NCI-H82 (cell line): ENCODE measurements at regions not wholly inside any gene's neighbourhood (a gene's known extent, or its start where the extent isn't known, plus 50 kb on each side); places are given as distances from the start of the nearest gene placed in this dataset.

ENCODE experiments used
- DNase-seq: peaks from one replicate; lab custom pipeline; 2025; lab: John Stamatoyannopoulos, UW

- DNase-seq, result no peak
These were observed 214.0 kb downstream of the ZC3H11B start for GRCh38 chr1:219398815-219399396.

DNA sequence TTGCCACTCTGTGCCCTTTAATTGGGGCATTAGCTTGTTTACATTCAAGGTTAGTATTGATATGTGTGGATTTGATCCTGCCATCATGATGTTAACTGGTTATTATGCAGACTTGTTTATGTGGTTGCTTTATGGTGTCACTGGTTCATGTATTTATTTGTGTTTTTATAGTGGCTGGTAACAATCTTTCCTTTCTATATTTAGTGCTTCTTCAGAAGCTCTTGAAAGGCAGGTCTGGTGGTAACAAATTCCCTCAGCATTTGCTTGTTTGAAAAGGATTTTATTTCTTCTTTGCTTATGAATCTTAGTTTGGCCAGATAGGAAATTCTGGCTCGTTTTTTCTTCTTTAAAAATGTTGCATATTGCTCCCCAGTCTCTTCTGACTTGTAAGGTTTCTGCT lies 215.4 kb downstream of the ZC3H11B start:
- no peak for DNase-seq

DNA sequence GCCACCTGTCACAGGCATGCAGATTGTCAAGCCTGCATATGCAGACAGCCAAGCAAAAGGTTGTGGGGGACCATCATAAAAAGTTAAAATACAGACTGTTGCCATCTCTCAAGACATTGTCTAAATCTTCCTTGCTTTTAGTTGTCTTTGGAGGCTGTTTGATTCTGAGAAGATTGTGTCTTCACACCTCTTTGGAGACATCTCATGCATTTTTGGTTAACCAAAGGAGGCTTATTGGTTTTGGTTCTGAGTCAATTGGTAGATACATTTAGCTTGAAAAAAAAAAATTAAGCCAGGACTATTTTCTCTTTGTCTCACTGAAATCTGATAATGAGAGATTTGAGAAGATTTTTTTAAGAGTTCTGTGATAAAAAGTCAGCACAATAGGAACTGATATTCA lies 217.6 kb downstream of the LYPLAL1 start:
- DNase-seq, result no peak

DNA sequence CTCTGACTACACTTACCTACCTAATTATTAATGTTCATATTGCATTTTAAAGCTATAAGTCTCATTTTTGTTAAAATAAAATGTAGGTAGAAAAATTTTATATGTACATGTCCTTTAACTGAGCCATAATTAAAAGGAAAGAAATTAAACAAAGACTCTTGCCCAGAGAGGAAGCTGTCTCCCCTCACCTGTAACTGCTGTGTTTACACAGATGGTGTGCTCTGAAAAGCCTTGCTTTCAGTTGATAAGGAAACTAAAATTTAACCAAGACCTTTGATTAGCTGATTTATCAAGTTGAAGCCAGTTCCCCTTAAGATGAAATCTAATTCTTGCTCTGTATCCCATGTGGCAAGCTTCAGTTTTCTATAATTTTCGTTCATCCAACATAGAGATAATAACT lies 213.5 kb downstream of the LYPLAL1 start:
- DNase-seq, result no peak

DNA sequence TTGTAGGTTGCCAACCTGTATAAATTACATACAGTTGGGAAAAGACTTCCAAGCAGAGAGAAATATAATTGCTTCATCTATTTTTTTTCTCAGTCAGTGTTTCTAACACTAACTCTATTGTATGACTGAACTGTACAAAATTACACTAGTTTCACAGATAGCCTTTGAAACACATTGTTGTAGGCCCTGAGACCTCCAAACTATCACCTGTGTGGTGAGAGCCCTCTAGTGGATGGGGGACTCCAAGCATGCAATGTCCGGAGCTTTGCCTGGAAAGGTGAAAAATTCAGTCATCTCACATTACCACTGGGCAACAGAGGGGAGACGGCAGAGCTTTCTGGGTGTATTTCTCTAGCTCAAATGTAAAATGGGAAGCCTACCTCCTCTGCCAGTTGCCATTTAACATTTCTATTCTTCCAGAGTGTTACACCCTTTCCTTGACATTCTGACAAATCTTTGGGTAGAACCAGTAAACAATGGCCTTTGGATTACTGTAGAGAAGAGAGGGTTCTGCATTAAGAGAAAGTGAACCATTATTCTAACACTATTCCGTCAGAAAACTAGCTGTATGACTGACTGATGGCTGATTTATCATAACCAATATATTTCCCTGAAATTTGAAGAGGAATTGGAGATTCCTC lies 212.2 kb downstream of the LYPLAL1 start:
- peak; percentile 82 for DNase-seq

DNA sequence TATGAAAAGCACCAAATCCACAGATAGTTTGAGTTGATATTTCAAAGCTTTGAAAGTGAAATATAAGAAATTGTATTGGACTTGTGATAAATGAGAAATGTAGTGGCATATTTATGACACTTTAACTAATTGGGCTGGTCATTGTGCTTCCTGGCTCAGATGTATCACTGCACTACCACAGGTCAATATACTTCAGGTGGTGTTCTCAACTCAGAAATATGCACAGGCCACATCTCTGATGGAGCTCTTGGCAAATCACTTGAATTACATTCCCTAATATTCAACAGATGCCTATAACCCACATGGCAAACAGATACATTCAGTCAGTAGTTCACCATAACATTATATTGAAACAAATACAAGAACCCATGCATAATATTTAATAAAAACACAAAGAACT lies 209.6 kb downstream of the LYPLAL1 start:
- no peak for DNase-seq

GRCh38 chr1:219381396-219381795 lies 207.7 kb downstream of the LYPLAL1 start:
- DNase-seq, result no peak

DNA sequence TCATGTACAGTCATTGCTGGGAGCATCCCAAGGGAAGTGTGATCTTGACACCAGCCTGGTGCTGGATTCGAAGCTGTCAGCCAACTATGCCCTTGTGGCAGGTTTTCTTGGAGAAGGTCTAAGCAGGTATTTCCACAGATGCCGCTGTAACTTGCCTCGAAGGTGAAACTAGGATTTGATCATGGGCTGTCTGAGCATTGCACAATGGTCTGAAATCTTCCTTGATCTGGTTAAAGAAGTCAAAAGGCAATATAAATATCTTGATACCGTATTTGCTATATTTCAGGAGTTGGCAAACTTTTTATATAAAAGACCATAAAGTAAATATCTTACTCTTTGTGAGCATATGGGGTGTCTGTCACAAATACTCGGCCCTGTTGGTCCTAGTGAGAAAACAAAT lies 206.8 kb downstream of the LYPLAL1 start:
- DNase-seq, result no peak

DNA sequence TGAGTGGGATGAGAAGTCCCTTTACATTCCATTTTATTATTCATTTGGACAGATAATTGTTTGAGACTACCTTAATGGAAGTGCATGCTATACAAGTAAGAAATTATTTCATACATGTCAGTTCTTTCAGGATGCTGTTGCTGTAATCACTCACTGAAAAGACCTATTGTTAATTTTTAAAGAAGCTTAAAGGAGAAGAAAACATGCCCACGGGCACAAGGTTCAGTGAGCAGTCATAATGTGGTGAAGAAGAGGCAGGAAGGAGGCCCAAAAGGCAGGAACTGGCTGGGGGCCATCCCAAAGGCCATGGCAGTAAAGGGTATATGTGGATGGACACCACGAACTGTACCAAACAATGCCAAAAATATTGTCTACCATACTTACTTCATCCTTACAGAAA lies 206.0 kb downstream of the LYPLAL1 start:
- no peak for DNase-seq

DNA sequence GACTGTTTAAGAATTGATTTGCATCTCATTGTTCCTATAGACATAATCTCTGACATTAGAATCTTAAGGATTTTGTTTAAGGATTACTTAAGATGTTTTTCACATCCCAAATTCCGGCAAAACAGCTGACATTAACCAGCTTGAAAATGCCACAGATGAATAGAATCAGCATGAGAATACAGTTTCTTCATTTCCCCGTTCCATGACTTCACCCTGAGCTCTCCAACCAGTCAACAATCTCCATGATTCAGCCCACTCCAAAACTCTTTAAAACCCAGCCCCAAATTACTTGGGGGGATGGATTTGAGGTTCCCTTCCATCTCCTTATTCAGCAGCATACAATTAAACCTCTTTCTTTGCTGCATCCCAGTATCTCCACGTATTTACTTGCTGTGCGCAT lies 201.0 kb downstream of the LYPLAL1 start:
- DNase-seq, result no peak

GRCh38 chr1:219374046-219374566 lies 200.4 kb downstream of the LYPLAL1 start:
- DNase-seq, result no peak

GRCh38 chr1:219373616-219373935 lies 199.9 kb downstream of the LYPLAL1 start:
- DNase-seq, result no peak

DNA sequence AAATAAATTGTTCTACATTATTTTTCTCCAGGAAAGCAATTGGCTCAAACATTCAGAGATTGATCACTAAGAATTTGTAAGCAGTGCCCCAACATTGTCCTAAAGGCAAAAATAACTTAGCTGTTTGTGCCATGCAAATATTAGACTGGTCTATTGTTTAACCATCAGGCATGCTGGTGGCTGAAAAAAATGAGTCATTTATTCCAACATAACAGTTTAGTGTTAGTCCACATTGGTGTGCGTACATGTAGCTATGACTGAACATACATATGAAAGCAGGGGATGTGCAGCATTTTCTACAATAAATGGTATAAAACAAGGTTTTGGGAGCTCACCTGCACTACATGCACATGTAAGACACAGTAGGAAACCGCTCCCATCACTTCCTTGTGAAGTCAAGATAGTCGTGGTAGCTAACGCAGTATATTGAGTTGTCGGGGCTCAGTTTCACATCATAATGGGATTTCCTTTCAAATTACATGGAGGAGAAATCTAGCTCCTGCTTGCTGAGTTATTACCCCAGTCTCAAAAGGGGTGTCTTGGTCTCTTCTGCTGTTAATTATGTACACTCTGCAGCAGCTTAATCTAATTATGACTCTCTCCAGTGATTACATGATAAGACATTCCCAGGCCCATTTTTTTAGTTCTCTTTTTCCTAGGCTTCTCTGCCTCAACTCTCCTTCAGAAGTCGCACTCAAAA lies 199.4 kb downstream of the LYPLAL1 start:
- peak; percentile 65 for DNase-seq

DNA sequence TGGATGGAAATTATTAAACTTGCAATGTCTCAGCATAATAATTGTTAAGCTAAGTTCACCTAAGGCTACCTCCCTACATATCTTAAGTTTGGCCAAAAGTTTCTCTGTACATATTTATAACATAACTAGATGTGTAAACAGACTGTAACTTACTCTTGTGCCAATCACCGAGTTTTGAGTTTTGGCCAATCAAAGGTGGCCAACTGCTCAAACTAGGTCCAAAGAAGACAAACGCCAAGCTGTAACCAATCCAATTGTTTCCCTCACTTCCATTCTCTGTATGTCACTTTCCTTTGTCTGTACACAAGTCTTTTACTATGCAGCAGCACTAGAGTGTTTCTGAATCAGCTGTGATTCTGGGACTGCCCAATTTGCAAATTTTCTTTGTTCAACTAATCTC lies 197.8 kb downstream of the LYPLAL1 start:
- no peak for DNase-seq

- peak; percentile 19 for DNase-seq
These were observed 193.8 kb downstream of the LYPLAL1 start for GRCh38 chr1:219367496-219367895.

DNA sequence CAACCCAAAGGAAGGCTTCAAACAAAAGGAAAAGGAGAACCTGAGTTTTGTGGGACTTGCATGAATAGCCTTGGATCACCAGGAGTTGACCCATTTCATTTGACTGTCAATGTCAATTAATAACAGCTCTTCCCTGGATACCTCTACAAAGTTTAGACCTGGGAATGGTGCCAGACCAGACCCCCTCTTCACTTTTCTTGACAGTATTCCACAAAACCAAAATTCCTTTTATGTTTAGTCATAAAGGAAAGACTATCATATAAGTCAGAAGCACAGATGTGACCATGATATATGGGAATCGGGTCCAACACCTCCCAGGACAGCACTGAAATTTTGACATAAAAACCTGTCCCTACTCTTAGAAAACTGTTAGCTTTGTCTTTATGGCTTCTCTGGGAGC lies 191.8 kb downstream of the LYPLAL1 start:
- DNase-seq, result no peak

DNA sequence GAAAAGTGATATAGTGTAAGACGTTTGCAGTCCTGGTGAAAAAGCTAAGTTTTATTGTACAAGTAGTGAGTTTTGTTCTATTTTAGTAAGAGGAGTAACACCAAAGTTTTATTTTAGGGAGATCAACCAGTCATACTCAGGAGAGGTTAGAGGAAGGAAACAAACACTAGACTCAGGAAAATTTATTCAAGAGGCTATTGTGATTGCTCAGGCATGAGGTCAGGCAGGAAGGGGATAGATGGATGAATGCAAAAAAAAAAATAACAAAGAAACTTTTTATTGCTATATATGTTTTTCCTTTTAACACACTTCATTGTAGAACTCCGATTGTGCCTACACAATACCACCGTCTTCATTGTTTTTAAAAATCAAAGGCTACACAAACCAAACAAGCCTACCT lies 189.0 kb downstream of the LYPLAL1 start:
- no peak for DNase-seq

DNA sequence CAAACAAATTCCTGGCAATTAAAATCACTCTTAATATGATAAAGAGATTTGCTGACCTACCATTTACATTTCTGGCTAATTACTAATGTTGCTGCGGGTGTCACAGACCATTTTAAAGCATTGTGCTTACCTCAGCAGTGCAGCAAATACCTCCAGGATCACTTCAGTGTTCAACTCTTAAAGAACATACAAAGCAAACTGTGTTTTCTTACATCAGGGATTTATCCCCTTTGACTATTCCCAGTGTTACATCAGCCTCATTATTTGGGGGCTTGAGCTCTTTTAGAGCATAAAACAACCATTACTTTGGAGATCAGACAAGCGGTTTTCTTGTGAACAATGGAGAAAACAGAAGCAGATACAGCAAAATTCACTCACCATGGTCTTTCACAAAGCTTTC lies 185.4 kb downstream of the LYPLAL1 start:
- no peak for DNase-seq

GRCh38 chr1:219358080-219358479 lies 184.4 kb downstream of the LYPLAL1 start:
- no peak for DNase-seq

DNA sequence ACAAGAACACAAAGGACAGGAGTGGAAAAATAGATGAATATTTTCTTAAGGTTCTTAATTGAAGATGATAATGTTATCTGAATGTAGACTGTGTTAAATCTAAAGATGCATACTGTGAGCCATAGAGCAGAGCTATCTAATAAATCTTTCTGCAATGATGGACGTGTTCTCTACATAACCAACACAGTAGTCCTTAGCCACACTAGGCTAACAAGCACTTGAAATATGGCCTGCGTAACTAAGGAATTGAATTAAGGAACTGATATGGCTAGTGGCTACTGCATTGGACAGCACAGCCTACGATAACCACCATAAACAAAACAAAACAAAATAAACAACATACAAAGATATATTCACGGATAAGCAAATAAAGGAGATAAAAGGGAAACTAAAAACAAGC lies 181.3 kb downstream of the LYPLAL1 start:
- no peak for DNase-seq

- DNase-seq, result no peak
These were observed 179.4 kb downstream of the LYPLAL1 start for GRCh38 chr1:219352961-219353651.

DNA sequence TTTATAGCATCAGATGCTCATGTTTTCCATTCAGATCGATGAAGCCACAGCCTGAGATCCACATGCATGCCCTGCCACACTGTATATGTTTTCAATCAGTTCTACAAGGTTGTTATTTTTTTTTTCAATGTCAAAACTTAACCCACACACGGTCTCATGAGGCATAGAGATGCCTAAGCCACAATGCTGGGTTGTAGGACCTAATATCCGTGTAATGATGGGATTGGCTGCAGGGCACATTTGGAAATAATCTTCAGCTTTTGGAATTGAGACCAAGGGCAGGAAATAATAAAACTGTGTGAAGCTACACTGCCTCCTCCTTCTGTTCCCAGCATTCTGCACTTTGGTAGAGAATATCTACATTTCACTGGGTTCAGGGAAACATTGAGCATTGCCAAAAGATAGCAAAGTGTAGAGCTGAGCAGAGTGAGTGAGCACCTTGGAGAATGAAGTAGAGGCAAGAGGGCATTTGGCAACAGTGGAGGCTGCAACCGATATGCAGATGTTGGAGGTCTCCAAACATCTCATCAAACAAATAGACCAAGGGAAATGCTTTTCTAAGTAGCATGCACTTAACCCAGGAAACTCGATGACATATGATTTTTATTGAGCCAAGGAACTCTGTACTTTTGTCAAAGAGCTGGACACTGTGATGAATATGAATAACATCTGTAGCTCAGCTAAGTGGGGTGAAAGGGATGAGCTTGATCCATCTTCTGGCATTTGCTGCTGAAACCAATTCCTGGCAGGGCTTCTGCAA lies 176.7 kb downstream of the LYPLAL1 start:
- no peak for DNase-seq
